HEK293 (cell line): ENCODE measurements at regions not wholly inside any gene's neighbourhood (a gene's known extent, or its start where the extent isn't known, plus 50 kb on each side); places are given as distances from the start of the nearest gene placed in this dataset.

Experiments
- CTCF ChIA-PET: fragments of 350-600 bp; formaldehyde crosslinking; extraction: SDS; loops from one replicate; lab custom pipeline; 2021; ENCODE audit warnings: antibody characterized with exemption; lab: Yijun Ruan, JAX
- POLR2A ChIA-PET: fragments of 300-600 bp; formaldehyde crosslinking; extraction: SDS; loops from one replicate; lab custom pipeline; 2020; ENCODE audit warnings: antibody characterized with exemption, inconsistent platforms; lab: Yijun Ruan, JAX
- H3K27ac ChIP-seq: fragments of 200-500 bp; sonication (Bioruptor generic); 2 replicates; pipeline ENCODE4 v1.5.1; 2014; ENCODE audit warnings: low read depth, low read length, control low read depth, inconsistent platforms; ENCODE audit errors: extremely low read depth
- H3K36me3 ChIP-seq, 2 experiments: fragments of 200-500 bp in 1 of 2; sonication (Bioruptor generic) in 1 of 2; 1 replicate in 1 of 2; 2 replicates in 1 of 2; pipeline ENCODE4 v1.5.1; 2014 to 2017; ENCODE audit warnings: inconsistent platforms in 2 of 2, low read length in 2 of 2; ENCODE audit not compliant: control insufficient read depth in 2 of 2, insufficient read depth in 1 of 2
- H3K4me1 ChIP-seq: fragments of 200-500 bp; sonication (Bioruptor generic); 2 replicates; pipeline ENCODE4 v1.5.1; 2014; ENCODE audit warnings: mild to moderate bottlenecking, low read length, inconsistent platforms; ENCODE audit not compliant: control insufficient read depth, insufficient read depth
- H3K4me3 ChIP-seq: 2 replicates; pipeline ENCODE4 v1.5.1; 2011; ENCODE audit warnings: low read depth, mild to moderate bottlenecking, control low read depth, low read length, moderate library complexity
- H3K9me3 ChIP-seq: fragments of 200-500 bp; sonication (Bioruptor generic); 2 replicates; pipeline ENCODE4 v1.5.1; 2014; ENCODE audit warnings: low read depth, low read length, inconsistent platforms; ENCODE audit not compliant: control insufficient read depth, insufficient read depth
- AEBP2 ChIP-seq: fragments of 450-650 bp; formaldehyde crosslinking; IDR thresholded peaks from 2 replicates; pipeline ENCODE4 v1.5.1; 2016; ENCODE audit warnings: missing biosample characterization, missing genetic modification characterization, borderline replicate concordance
- BCL6B ChIP-seq: fragments of 450-650 bp; formaldehyde crosslinking; IDR thresholded peaks from 2 replicates; pipeline ENCODE4 v1.5.1; 2017; ENCODE audit warnings: missing biosample characterization, missing genetic modification characterization
- GFI1B ChIP-seq: fragments of 450-650 bp; formaldehyde crosslinking; IDR thresholded peaks from 2 replicates; pipeline ENCODE4 v1.5.1; 2016; ENCODE audit warnings: missing biosample characterization, missing genetic modification characterization
- YY1 ChIP-seq: fragments of 450-650 bp; formaldehyde crosslinking; IDR thresholded peaks from 2 replicates; pipeline ENCODE4 v1.5.1; 2018; ENCODE audit warnings: missing biosample characterization, missing genetic modification characterization
- YY2 ChIP-seq: fragments of 450-650 bp; formaldehyde crosslinking; IDR thresholded peaks from 2 replicates; pipeline ENCODE4 v1.5.1; 2016; ENCODE audit warnings: missing biosample characterization, missing genetic modification characterization
- ZBTB1 ChIP-seq: fragments of 450-650 bp; formaldehyde crosslinking; IDR thresholded peaks from 2 replicates; pipeline ENCODE4 v1.5.1; 2016; ENCODE audit warnings: missing biosample characterization, missing genetic modification characterization
- ZNF121 ChIP-seq: fragments of 450-650 bp; formaldehyde crosslinking; IDR thresholded peaks from 2 replicates; pipeline ENCODE4 v1.5.1; 2016; ENCODE audit warnings: missing biosample characterization, missing genetic modification characterization
- ZNF133 ChIP-seq: fragments of 450-650 bp; formaldehyde crosslinking; IDR thresholded peaks from 2 replicates; pipeline ENCODE4 v1.5.1; 2016; ENCODE audit warnings: missing biosample characterization, missing genetic modification characterization
- ZNF157 ChIP-seq: fragments of 450-650 bp; formaldehyde crosslinking; IDR thresholded peaks from 2 replicates; pipeline ENCODE4 v1.5.1; 2016; ENCODE audit warnings: missing biosample characterization, missing genetic modification characterization
- ZNF335 ChIP-seq: fragments of 450-650 bp; formaldehyde crosslinking; conservative IDR thresholded peaks from 2 replicates; pipeline ENCODE4 v1.5.1; 2016; ENCODE audit warnings: missing biosample characterization, missing genetic modification characterization
- ZNF433 ChIP-seq: fragments of 450-650 bp; formaldehyde crosslinking; IDR thresholded peaks from 2 replicates; pipeline ENCODE4 v1.5.1; 2016; ENCODE audit warnings: missing biosample characterization, missing genetic modification characterization, low read depth
- ZNF530 ChIP-seq: fragments of 450-650 bp; formaldehyde crosslinking; IDR thresholded peaks from 2 replicates; pipeline ENCODE4 v1.5.1; 2016; ENCODE audit warnings: low read depth, missing biosample characterization, missing genetic modification characterization
- ZNF600 ChIP-seq: fragments of 450-650 bp; formaldehyde crosslinking; IDR thresholded peaks from 2 replicates; pipeline ENCODE4 v1.5.1; 2016; ENCODE audit warnings: missing biosample characterization, missing genetic modification characterization
- ZNF645 ChIP-seq: fragments of 450-650 bp; formaldehyde crosslinking; IDR thresholded peaks from 2 replicates; pipeline ENCODE4; 2016; ENCODE audit warnings: missing biosample characterization, missing genetic modification characterization
- ZNF654 ChIP-seq: fragments of 450-650 bp; formaldehyde crosslinking; IDR thresholded peaks from 2 replicates; pipeline ENCODE4 v1.5.1; 2016; ENCODE audit warnings: low read depth, missing biosample characterization, missing genetic modification characterization
- ZNF707 ChIP-seq: fragments of 450-650 bp; formaldehyde crosslinking; IDR thresholded peaks from 2 replicates; pipeline ENCODE4 v1.5.1; 2016; ENCODE audit warnings: missing biosample characterization, missing genetic modification characterization
- ZNF777 ChIP-seq: fragments of 450-650 bp; formaldehyde crosslinking; IDR thresholded peaks from 2 replicates; pipeline ENCODE4 v1.5.1; 2017; ENCODE audit warnings: missing biosample characterization, missing genetic modification characterization, borderline replicate concordance
- ZSCAN4 ChIP-seq: fragments of 450-650 bp; formaldehyde crosslinking; IDR thresholded peaks from 2 replicates; pipeline ENCODE4 v1.5.1; 2017; ENCODE audit warnings: missing biosample characterization, missing genetic modification characterization

- Histone ChIP-seq H3K4me1 (no peaks in the 10 kb centered on the region), H3K27ac (no peak overlapping the region), H3K36me3 (no peaks in the 10 kb centered on the region)
- ChIA-PET POLR2A (no interaction called here), CTCF (interaction anchor here (0.6 kb wide), 1 partner anchor 1480 kb away, joined by 3 read pairs; no protein-coding TSS in a partner anchor)
- TF ChIP-seq GFI1B (tag by site-specific recombination) = no peak
- TF ChIP-seq ZNF433 (tag by site-specific recombination) = no peak
- TF ChIP-seq, all 188 proteins: peak for 0
- Histone ChIP-seq H3K9me3 (no peaks in the 10 kb centered on the region), H3K4me3 (no peak overlapping the region)
Observed at GRCh38 chr2:111246620-111247061, 125.9 kb downstream of the BCL2L11 start.

GRCh38 chr2:111247491-111247890 lies 126.8 kb downstream of the BCL2L11 start:
- POLR2A ChIA-PET = no interaction called here
- no peak for TF ChIP-seq AEBP2
- TF ChIP-seq ZNF600 (tag by site-specific recombination) = no peak
- TF ChIP-seq ZNF121 = no peak
- TF ChIP-seq ZNF530 = no peak
- no peak for TF ChIP-seq ZNF335 (tag by site-specific recombination)
- TF ChIP-seq ZSCAN4 (tag by site-specific recombination) = no peak
- TF ChIP-seq BCL6B (tag by site-specific recombination) = no peak
- TF ChIP-seq ZNF645 (tag by site-specific recombination) = no peak
- TF ChIP-seq ZNF133 (tag by site-specific recombination) = no peak
- no peak for TF ChIP-seq ZBTB1
- no peak for TF ChIP-seq ZNF707 (tag by site-specific recombination)
- Histone ChIP-seq H3K36me3 (no peaks in the 10 kb centered on the region), H3K4me1 (no peaks in the 10 kb centered on the region), H3K4me3 (no peak overlapping the region), H3K9me3 (no peaks in the 10 kb centered on the region), H3K27ac (no peak overlapping the region)
- CTCF ChIA-PET = interaction anchor here (0.6 to 0.7 kb wide), 2 partner anchors 1024 to 1479 kb away, joined by 3 read pairs; no protein-coding TSS in a partner anchor

DNA sequence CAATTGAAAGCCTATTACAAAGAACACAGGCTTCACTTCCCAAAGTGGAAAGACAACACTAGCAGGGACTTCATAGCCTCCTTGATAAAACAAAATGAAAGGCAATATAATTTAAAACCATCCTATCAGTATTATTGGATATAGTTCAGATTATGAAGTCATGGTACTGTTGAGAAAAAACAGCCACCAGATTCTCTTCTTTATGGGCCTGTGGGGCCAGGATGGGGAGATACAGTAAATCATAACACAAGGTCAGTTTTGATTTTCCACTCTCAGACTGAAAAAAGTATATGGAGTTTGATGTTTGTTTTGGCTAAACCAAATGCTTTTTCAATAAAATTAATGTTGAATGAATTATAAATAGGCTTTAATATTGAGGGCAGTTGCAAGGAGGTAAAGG lies 129.1 kb downstream of the BCL2L11 start:
- CTCF ChIA-PET = no interaction called here
- TF ChIP-seq YY2 (tag by site-specific recombination) = no peak
- TF ChIP-seq ZNF654 = no peak
- TF ChIP-seq ZNF157 (tag by site-specific recombination) = no peak
- no peak for TF ChIP-seq YY1
- TF ChIP-seq ZNF777 (tag by site-specific recombination) = no peak
- POLR2A ChIA-PET = no interaction called here
- Histone ChIP-seq H3K27ac (no peak overlapping the region), H3K4me3 (no peak overlapping the region), H3K4me1 (no peaks in the 10 kb centered on the region), H3K9me3 (no peaks in the 10 kb centered on the region), H3K36me3 (no peaks in the 10 kb centered on the region)
